H1 (cell line): ENCODE measurements at regions not wholly inside any gene's neighbourhood (a gene's known extent, or its start where the extent isn't known, plus 50 kb on each side); places are given as distances from the start of the nearest gene placed in this dataset.

ENCODE experiments used
- CTCF ChIA-PET: fragments of 300-600 bp; sonication (Branson Sonifier 250); formaldehyde crosslinking; loops from one replicate; lab custom pipeline; 2021; ENCODE audit not compliant: partially characterized antibody; lab: Charles Lee
- POLR2A ChIA-PET: fragments of 300-600 bp; sonication (Branson Sonifier 250); formaldehyde crosslinking; loops from one replicate; lab custom pipeline; 2021; ENCODE audit warnings: inconsistent platforms; ENCODE audit not compliant: partially characterized antibody; lab: Charles Lee
- DNase-seq, 2 experiments: peaks; one replicate each; pipeline versions ENCODE4 v3.0.0 to v3.0.0-alpha.2; 2010 to 2022; ENCODE audit warnings: low spot score in 2 of 2, low read depth in 1 of 2, mixed read lengths in 1 of 2
- FAIRE-seq: peaks from 2 replicates; lab custom pipeline; 2011; peaks lifted over from hg19 to GRCh38; lab: Jason Lieb, UNC
- H2AFZ ChIP-seq: 2 replicates; pipeline ENCODE4 v1.8.1; 2012; ENCODE audit warnings: low read length, inconsistent platforms
- H2AK5ac ChIP-seq: 2 replicates; pipeline ENCODE4 v1.6.1; 2013; ENCODE audit warnings: low read depth, low read length
- H2BK120ac ChIP-seq: replicated peaks from 2 replicates; pipeline ENCODE3; 2013; ENCODE audit warnings: low read depth, low read length, inconsistent platforms
- H2BK12ac ChIP-seq: 2 replicates; pipeline ENCODE4 v1.6.1; 2013; ENCODE audit warnings: low read depth, low read length
- H2BK15ac ChIP-seq: 2 replicates; pipeline ENCODE4 v1.6.1; 2013; ENCODE audit warnings: low read length
- H2BK20ac ChIP-seq: 2 replicates; pipeline ENCODE4 v1.6.1; 2013; ENCODE audit warnings: low read length
- H2BK5ac ChIP-seq: 2 replicates; pipeline ENCODE4 v1.6.1; 2013; ENCODE audit warnings: low read depth, low read length
- H3K14ac ChIP-seq: 2 replicates; pipeline ENCODE4 v1.6.1; 2013; ENCODE audit warnings: inconsistent platforms; ENCODE audit not compliant: insufficient read length
- H3K18ac ChIP-seq: 2 replicates; pipeline ENCODE4 v1.6.1; 2013; ENCODE audit warnings: low read length; ENCODE audit errors: extremely low read depth
- H3K23ac ChIP-seq: 2 replicates; pipeline ENCODE4 v1.6.1; 2013; ENCODE audit warnings: inconsistent platforms; ENCODE audit not compliant: insufficient read length
- H3K23me2 ChIP-seq: 2 replicates; pipeline ENCODE4 v1.6.1; 2013; ENCODE audit warnings: low read depth, low read length
- H3K27ac ChIP-seq: 2 replicates; pipeline ENCODE4 v1.6.1; 2011; ENCODE audit warnings: low read depth, low read length, inconsistent platforms
- H3K27me3 ChIP-seq, 4 experiments: replicated peaks in 1 of 4; 1 replicate in 1 of 4; 2 replicates in 3 of 4; pipeline versions ENCODE4 v1.6.1 to v1.8.1; 2011 to 2013; ENCODE audit warnings: low read length in 3 of 4, mild to moderate bottlenecking in 3 of 4, inconsistent platforms in 2 of 4, mixed read lengths in 2 of 4, moderate library complexity in 1 of 4; ENCODE audit not compliant: control insufficient read depth in 3 of 4, insufficient read depth in 3 of 4; ENCODE audit errors: extremely low read depth in 1 of 4
- H3K36me3 ChIP-seq, 4 experiments: 2 replicates each; pipeline versions ENCODE4 v1.6.1 to v1.8.1; 2011 to 2013; ENCODE audit warnings: mild to moderate bottlenecking in 4 of 4, low read length in 3 of 4, moderate library complexity in 2 of 4, control low read depth in 1 of 4, inconsistent platforms in 1 of 4; ENCODE audit not compliant: insufficient read depth in 4 of 4, control insufficient read depth in 2 of 4
- H3K4ac ChIP-seq: replicated peaks from 2 replicates; pipeline ENCODE3; 2013; ENCODE audit warnings: low read length, low read depth, mixed read lengths, inconsistent platforms; ENCODE audit not compliant: insufficient read length
- H3K4me1 ChIP-seq, 4 experiments: replicated peaks in 1 of 4; 1 replicate in 1 of 4; 2 replicates in 3 of 4; pipeline versions ENCODE4 v1.6.1 to v1.8.1; 2011 to 2013; ENCODE audit warnings: low read length in 3 of 4, inconsistent platforms in 2 of 4, mixed read lengths in 1 of 4; ENCODE audit not compliant: insufficient read depth in 4 of 4, control insufficient read depth in 3 of 4
- H3K4me2 ChIP-seq, 2 experiments: 2 replicates each; pipeline versions ENCODE4 v1.6.1 to v1.8.1; 2011 to 2013; ENCODE audit warnings: low read depth in 2 of 2, low read length in 2 of 2, control low read depth in 1 of 2, inconsistent platforms in 1 of 2, mild to moderate bottlenecking in 1 of 2; ENCODE audit not compliant: insufficient read depth in 1 of 2
- H3K4me3 ChIP-seq, 4 experiments: fragments of 200-600, 300-600 bp in 1 of 4; sonication (generic), shearing (Covaris generic), sonication (Bioruptor Twin) in 1 of 4; 2 replicates each; pipeline versions ENCODE4 v1.5.1 to v1.8.1; 2011 to 2016; ENCODE audit warnings: low read length in 4 of 4, low read depth in 3 of 4, control low read depth in 2 of 4, inconsistent platforms in 2 of 4, mild to moderate bottlenecking in 2 of 4, mixed read lengths in 1 of 4, moderate library complexity in 1 of 4; ENCODE audit not compliant: insufficient read depth in 2 of 4; ENCODE audit errors: extremely low read depth in 1 of 4
- H3K56ac ChIP-seq: replicated peaks from 2 replicates; pipeline ENCODE3; 2013; ENCODE audit warnings: low read depth, mild to moderate bottlenecking, mixed read lengths, low read length, inconsistent platforms; ENCODE audit not compliant: insufficient read length
- H3K79me1 ChIP-seq: 2 replicates; pipeline ENCODE4 v1.6.1; 2013; ENCODE audit warnings: low read depth, low read length, control low read depth
- H3K79me2 ChIP-seq, 2 experiments: 2 replicates each; pipeline versions ENCODE4 v1.6.1 to v1.8.1; 2012 to 2013; ENCODE audit warnings: low read length in 2 of 2, mild to moderate bottlenecking in 2 of 2, inconsistent platforms in 1 of 2; ENCODE audit not compliant: insufficient read depth in 2 of 2, control insufficient read depth in 1 of 2
- H3K9ac ChIP-seq, 4 experiments: replicated peaks in 1 of 4; 1 replicate in 1 of 4; 2 replicates in 3 of 4; pipeline versions ENCODE4 v1.6.1 to v1.8.1; 2011 to 2013; ENCODE audit warnings: low read depth in 3 of 4, low read length in 3 of 4, control low read depth in 2 of 4, mild to moderate bottlenecking in 2 of 4, moderate library complexity in 2 of 4, inconsistent platforms in 1 of 4; ENCODE audit errors: extremely low read depth in 1 of 4
- H3K9me3 ChIP-seq, 2 experiments: 2 replicates each; pipeline versions ENCODE4 v1.6.1 to v1.8.1; 2012 to 2013; ENCODE audit warnings: mild to moderate bottlenecking in 2 of 2, moderate library complexity in 2 of 2, control low read depth in 1 of 2, inconsistent platforms in 1 of 2, low read depth in 1 of 2, low read length in 1 of 2, mixed read lengths in 1 of 2; ENCODE audit not compliant: insufficient read depth in 2 of 2
- H4K20me1 ChIP-seq, 2 experiments: replicated peaks in 1 of 2; 2 replicates each; pipeline versions ENCODE3 to v1.8.1; 2011 to 2013; ENCODE audit warnings: inconsistent platforms in 2 of 2, low read length in 2 of 2, mild to moderate bottlenecking in 1 of 2; ENCODE audit not compliant: insufficient read depth in 2 of 2, control insufficient read depth in 1 of 2
- H4K5ac ChIP-seq: 2 replicates; pipeline ENCODE4 v1.6.1; 2013; ENCODE audit warnings: low read length, low read depth, mixed read lengths, inconsistent platforms; ENCODE audit not compliant: insufficient read length
- H4K8ac ChIP-seq: 2 replicates; pipeline ENCODE4 v1.8.0; 2013; ENCODE audit warnings: mild to moderate bottlenecking, moderate library complexity, low read length, inconsistent platforms; ENCODE audit not compliant: insufficient read depth; ENCODE audit errors: extremely low read depth
- H4K91ac ChIP-seq: replicated peaks from 2 replicates; pipeline ENCODE3; 2013; ENCODE audit warnings: low read length, mixed read lengths, inconsistent platforms; ENCODE audit not compliant: insufficient read length
- CEBPB ChIP-seq: IDR thresholded peaks from 2 replicates; pipeline ENCODE4 v1.6.1; 2012; ENCODE audit warnings: low read depth, low read length
- POLR2AphosphoS5 ChIP-seq: IDR thresholded peaks from 2 replicates; pipeline ENCODE4 v1.6.1; 2011; ENCODE audit warnings: low read depth, low read length
- SP2 ChIP-seq: IDR thresholded peaks from 2 replicates; pipeline ENCODE4 v1.6.1; 2012; ENCODE audit warnings: mild to moderate bottlenecking, low read length, inconsistent platforms
- TBP ChIP-seq: IDR thresholded peaks from 2 replicates; pipeline ENCODE4 v1.6.1; 2011; ENCODE audit warnings: low read depth, low read length, improper control_type of control experiment
- WGBS, 2 experiments: shearing (Covaris generic) in 1 of 2; methylation state at CpG; one replicate each; pipeline versions ENCODE4 v1.1.6 to v1.1.7; 2013 to 2015; ENCODE audit warnings: low lambda C conversion rate in 2 of 2, mixed read lengths in 2 of 2, inconsistent platforms in 1 of 2, low coverage in 1 of 2, missing lambda C conversion rate in 1 of 2; ENCODE audit not compliant: insufficient replicate concordance in 2 of 2, insufficient coverage in 1 of 2, insufficient read length in 1 of 2; ENCODE audit errors: extremely low coverage in 1 of 2, missing lambda C conversion rate in 1 of 2; 5-methylcytosine and 5-hydroxymethylcytosine counted together

DNA sequence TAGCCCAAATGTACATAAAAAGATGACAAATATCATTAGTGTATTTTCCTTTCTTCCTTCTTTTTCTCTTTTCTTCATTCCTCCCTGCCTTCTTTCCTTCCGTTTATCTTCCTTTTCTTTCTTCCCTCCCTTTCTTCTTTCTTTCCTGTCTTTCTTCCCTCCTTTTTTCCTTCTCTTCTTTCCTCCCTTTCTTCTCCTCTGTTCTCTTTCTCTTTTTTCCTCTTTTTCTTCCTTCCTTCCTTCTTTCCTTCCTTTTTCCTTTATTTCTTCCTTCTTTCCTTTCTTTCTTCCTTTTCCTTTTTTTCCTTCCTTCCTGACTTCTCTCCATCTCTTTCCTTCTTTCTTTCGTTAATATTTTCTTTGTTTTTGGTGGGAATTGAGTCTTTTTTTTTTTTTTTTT is 256.9 kb upstream of the CNTNAP5 start:
- Histone ChIP-seq H2BK120ac (no peak overlapping the region), H4K5ac (no peak overlapping the region), H3K14ac (no peak overlapping the region), H4K20me1 (no peaks in the 10 kb centered on the region), H2BK15ac (no peak overlapping the region), H3K23ac (no peak overlapping the region), H3K4me3 (no peak overlapping the region), H3K4me2 (no peak overlapping the region), H4K91ac (no peak overlapping the region), H2BK5ac (no peak overlapping the region), H2AK5ac (no peak overlapping the region), H3K4ac (no peak overlapping the region), H3K56ac (no peak overlapping the region), H2BK12ac (no peak overlapping the region), H2AFZ (no peak overlapping the region), H3K27me3 (no peaks in the 10 kb centered on the region), H3K27ac (no peak overlapping the region), H3K9me3 (no peaks in the 10 kb centered on the region), H3K79me1 (no peaks in the 10 kb centered on the region), H2BK20ac (no peak overlapping the region), H3K36me3 (no peaks in the 10 kb centered on the region), H4K8ac (no peak overlapping the region), H3K18ac (no peak overlapping the region), H3K9ac (no peak overlapping the region), H3K79me2 (no peaks in the 10 kb centered on the region), H3K4me1 (no peaks in the 10 kb centered on the region), H3K23me2 (no peaks in the 10 kb centered on the region)
- DNase-seq, result no peak
- ChIA-PET POLR2A (interaction anchor here (0.7 kb wide), 1 partner anchor 51 kb away, joined by 3 read pairs; no protein-coding TSS in a partner anchor), CTCF (no interaction called here)
- 66% methylated on average over 2 of the region's 2 CpGs; no CpG with 5 or more reads in 1 of the 2 experiments for WGBS, 2 experiments
- no peak for FAIRE-seq
- no peak for TF ChIP-seq CEBPB
- no peak for TF ChIP-seq SP2
- no peak for TF ChIP-seq POLR2AphosphoS5
- no peak for TF ChIP-seq TBP
